ENCODE measurements at regions not wholly inside any gene's neighbourhood (a gene's known extent, or its start where the extent isn't known, plus 50 kb on each side); places are given as distances from the start of the nearest gene placed in this dataset.
"Not testable (repeated sequence)": the region's sequence is repeated elsewhere in the genome, so short reads cannot be mapped to it uniquely, and the experiment has no call there.

DNA sequence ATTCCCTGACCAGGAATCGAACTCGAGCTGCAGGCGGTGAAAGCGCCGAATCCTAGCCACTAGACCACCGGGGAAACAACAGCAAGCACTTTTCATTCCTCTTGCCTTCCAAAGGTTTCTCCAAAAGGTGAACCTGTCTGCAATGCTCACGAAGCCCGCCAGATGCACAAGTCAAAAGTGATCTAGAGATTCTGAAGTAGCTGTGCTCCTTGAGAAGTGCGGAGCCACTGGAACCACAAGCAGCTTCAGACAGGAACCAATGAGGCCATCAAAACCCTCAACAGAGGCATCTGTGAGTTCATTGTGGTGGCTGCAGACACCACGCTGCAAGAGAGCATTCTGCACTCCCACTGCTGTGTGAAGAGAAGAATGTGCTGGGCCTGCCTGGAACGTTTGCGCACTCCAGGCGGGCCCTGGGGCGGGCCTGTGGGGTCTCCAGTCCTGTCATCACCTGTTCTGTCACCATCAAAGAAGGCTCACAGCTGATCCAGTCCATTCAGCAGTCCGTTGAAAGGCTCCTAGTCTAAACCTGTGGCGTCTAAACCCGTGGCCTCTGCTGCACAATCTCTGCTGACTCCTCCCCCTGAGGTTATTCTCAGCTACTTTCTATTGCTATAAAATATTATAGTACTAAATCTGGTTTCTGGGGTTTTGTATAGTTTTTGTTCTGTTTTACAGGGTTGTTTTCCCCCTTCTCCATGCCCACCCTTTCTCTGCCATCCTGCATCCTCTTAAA is 89.5 kb upstream of the FCGR1A start:
- TF ChIP-seq, protein P1, sequence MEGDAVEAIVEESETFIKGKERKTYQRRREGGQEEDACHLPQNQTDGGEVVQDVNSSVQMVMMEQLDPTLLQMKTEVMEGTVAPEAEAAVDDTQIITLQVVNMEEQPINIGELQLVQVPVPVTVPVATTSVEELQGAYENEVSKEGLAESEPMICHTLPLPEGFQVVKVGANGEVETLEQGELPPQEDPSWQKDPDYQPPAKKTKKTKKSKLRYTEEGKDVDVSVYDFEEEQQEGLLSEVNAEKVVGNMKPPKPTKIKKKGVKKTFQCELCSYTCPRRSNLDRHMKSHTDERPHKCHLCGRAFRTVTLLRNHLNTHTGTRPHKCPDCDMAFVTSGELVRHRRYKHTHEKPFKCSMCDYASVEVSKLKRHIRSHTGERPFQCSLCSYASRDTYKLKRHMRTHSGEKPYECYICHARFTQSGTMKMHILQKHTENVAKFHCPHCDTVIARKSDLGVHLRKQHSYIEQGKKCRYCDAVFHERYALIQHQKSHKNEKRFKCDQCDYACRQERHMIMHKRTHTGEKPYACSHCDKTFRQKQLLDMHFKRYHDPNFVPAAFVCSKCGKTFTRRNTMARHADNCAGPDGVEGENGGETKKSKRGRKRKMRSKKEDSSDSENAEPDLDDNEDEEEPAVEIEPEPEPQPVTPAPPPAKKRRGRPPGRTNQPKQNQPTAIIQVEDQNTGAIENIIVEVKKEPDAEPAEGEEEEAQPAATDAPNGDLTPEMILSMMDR (IDR thresholded peaks at IDR 0.05), result not testable (repeated sequence)
- not testable (repeated sequence) for TF ChIP-seq POLR2A, POLR2AphosphoS5 (IDR thresholded peaks at IDR 0.05)
